ENCODE measurements at regions not wholly inside any gene's neighbourhood (a gene's known extent, or its start where the extent isn't known, plus 50 kb on each side); places are given as distances from the start of the nearest gene placed in this dataset.

DNA sequence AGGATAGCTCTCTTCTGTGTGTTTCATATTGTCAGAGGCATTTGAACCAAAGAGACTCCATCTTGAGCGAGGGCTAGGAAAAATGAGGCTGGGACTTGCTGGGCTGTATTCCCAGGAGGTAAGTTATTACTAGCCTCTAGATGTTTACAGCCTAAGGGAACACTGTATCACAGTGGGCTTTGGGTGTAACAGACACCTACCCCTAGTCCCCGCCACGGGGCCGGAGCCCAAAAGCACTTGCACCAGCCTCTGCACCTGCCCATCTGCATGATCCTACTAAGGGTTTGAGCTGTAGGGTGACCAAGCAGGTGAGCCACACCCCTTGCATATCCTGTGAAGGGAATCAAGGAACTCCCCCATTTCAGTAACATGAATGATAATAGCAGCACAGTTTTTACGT is 1972.2 kb downstream of the OLFM4 start:
- H2BK20ac ChIP-seq (ENCODE audit: low read length): no peak overlapping the region
- H3K4me1 ChIP-seq (replicated peaks in 1 of 4; ENCODE audit: control insufficient read depth in 3 of 4, insufficient read depth in 4 of 4, low read length in 3 of 4): peaks cover 0 to 21% (median 16%) of the 10 kb centered on the region in 4 experiments; a peak in 6 of 7 replicates
- H3K79me1 ChIP-seq (ENCODE audit: low read depth, low read length): no peaks in the 10 kb centered on the region
- H2BK12ac ChIP-seq (ENCODE audit: low read depth, low read length): no peak overlapping the region; the same call in 1 of the 2 replicates
- peaks cover 16% of the 10 kb centered on the region in 2 experiments for H3K9me3 ChIP-seq (ENCODE audit: insufficient read depth in 2 of 2, low read depth in 1 of 2, low read length in 1 of 2)
- no peak overlapping the region for H4K8ac ChIP-seq (ENCODE audit: extremely low read depth, insufficient read depth, low read length)
- peak overlapping the region; percentile 92 for H4K5ac ChIP-seq (ENCODE audit: insufficient read length, low read depth, low read length)
- H3K56ac ChIP-seq (replicated peaks; ENCODE audit: insufficient read length, low read depth, low read length): peak overlapping the region; percentile 40
- peak overlapping the region; percentile 15 to 34; a peak in 3 of 4 replicates for H3K4me2 ChIP-seq (ENCODE audit: insufficient read depth in 1 of 2, low read depth in 2 of 2, low read length in 2 of 2)
- FAIRE-seq (peak; percentile 66), DNase-seq (ENCODE audit: low read depth in 1 of 2, low spot score in 2 of 2) (peak in 1 of 2 experiments; percentile 67)
- no peak overlapping the region for H2AK5ac ChIP-seq (ENCODE audit: low read depth, low read length)
- ChIA-PET CTCF (ENCODE audit: partially characterized antibody) (interaction anchor here (0.6 to 1.9 kb wide), 4 partner anchors 12 to 244 kb away, joined by 3 to 5 read pairs (median 4); no protein-coding TSS in a partner anchor), POLR2A (ENCODE audit: partially characterized antibody) (interaction anchor here (1.1 kb wide), 1 partner anchor 8 kb away, joined by 3 read pairs; no protein-coding TSS in a partner anchor)
- H3K4me3 ChIP-seq (ENCODE audit: extremely low read depth in 1 of 4, insufficient read depth in 2 of 4, low read depth in 3 of 4, low read length in 4 of 4): no peak overlapping the region; a peak in 1 of 8 replicates
- peak overlapping the region; percentile 93; the same call in 1 of the 2 replicates for H2BK5ac ChIP-seq (ENCODE audit: low read depth, low read length)
- H2AFZ ChIP-seq (ENCODE audit: low read length): no peak overlapping the region
- no peak overlapping the region for H3K9ac ChIP-seq (replicated peaks in 1 of 4; ENCODE audit: extremely low read depth in 1 of 4, low read depth in 3 of 4, low read length in 3 of 4)
- peak overlapping the region; percentile 99 for H2BK120ac ChIP-seq (replicated peaks; ENCODE audit: low read depth, low read length)
- no peaks in the 10 kb centered on the region for H3K79me2 ChIP-seq (ENCODE audit: control insufficient read depth in 1 of 2, insufficient read depth in 2 of 2, low read length in 2 of 2)
- H4K91ac ChIP-seq (replicated peaks; ENCODE audit: insufficient read length, low read length): peak overlapping the region; percentile 61
- H3K18ac ChIP-seq (ENCODE audit: extremely low read depth, low read length): peak overlapping the region; percentile 79
- H2BK15ac ChIP-seq (ENCODE audit: low read length): no peak overlapping the region
- peak overlapping the region; percentile 97 for H3K4ac ChIP-seq (replicated peaks; ENCODE audit: insufficient read length, low read depth, low read length)
- WGBS, 2 experiments (ENCODE audit: extremely low coverage in 1 of 2, insufficient coverage in 1 of 2, insufficient read length in 1 of 2, insufficient replicate concordance in 2 of 2, low coverage in 1 of 2, low lambda C conversion rate in 2 of 2, missing lambda C conversion rate in 1 of 2): 20% methylated on average over 5 of the region's 5 CpGs; no CpG with 5 or more reads in 1 of the 2 experiments
- H3K27ac ChIP-seq (ENCODE audit: low read depth, low read length): peak overlapping the region; percentile 44; the same call in 1 of the 2 replicates
- H3K23me2 ChIP-seq (ENCODE audit: low read depth, low read length): no peaks in the 10 kb centered on the region
- no peak overlapping the region for H3K14ac ChIP-seq (ENCODE audit: insufficient read length)
- H4K20me1 ChIP-seq (replicated peaks in 1 of 2; ENCODE audit: control insufficient read depth in 1 of 2, insufficient read depth in 2 of 2, low read length in 2 of 2): no peaks in the 10 kb centered on the region
- H3K36me3 ChIP-seq (ENCODE audit: control insufficient read depth in 2 of 4, insufficient read depth in 4 of 4, low read length in 3 of 4): peaks cover 0 to 17% (median 7%) of the 10 kb centered on the region in 4 experiments; a peak in 3 of 8 replicates
- no peaks in the 10 kb centered on the region for H3K27me3 ChIP-seq (replicated peaks in 1 of 4; ENCODE audit: control insufficient read depth in 3 of 4, extremely low read depth in 1 of 4, insufficient read depth in 3 of 4, low read length in 3 of 4)
- no peak overlapping the region for H3K23ac ChIP-seq (ENCODE audit: insufficient read length)
- TF ChIP-seq CHD2 (IDR thresholded peaks at IDR 0.05; ENCODE audit: low read length) (no peak), TAF1 (IDR thresholded peaks at IDR 0.05; ENCODE audit: low read depth, low read length) (0 out of 2 replicates have a peak, but pooled peaks have one; percentile 44), JUN (IDR thresholded peaks at IDR 0.05; ENCODE audit: low read depth, low read length) (no peak), SAP30 (IDR thresholded peaks at IDR 0.05; ENCODE audit: insufficient read depth, insufficient replicate concordance, low read length) (no peak), EP300 (IDR thresholded peaks at IDR 0.05; ENCODE audit: borderline replicate concordance in 1 of 2, low read depth in 2 of 2, low read length in 2 of 2) (peak in 1 of 2 experiments; percentile 8; a peak in 1 of 3 replicates), RFX5 (IDR thresholded peaks at IDR 0.05; ENCODE audit: borderline replicate concordance, low read depth, low read length) (no peak), CBX8 (IDR thresholded peaks at IDR 0.05; ENCODE audit: borderline replicate concordance, low read depth, low read length) (no peak), HDAC6 (IDR thresholded peaks at IDR 0.05; ENCODE audit: low read depth, low read length) (no peak), JUND (IDR thresholded peaks at IDR 0.05; ENCODE audit: low read length) (no peak), SRF (IDR thresholded peaks at IDR 0.05; ENCODE audit: low read depth, low read length) (no peak), MAFK (IDR thresholded peaks at IDR 0.05; ENCODE audit: low read depth, low read length) (no peak)
- TF ChIP-seq, protein P1, sequence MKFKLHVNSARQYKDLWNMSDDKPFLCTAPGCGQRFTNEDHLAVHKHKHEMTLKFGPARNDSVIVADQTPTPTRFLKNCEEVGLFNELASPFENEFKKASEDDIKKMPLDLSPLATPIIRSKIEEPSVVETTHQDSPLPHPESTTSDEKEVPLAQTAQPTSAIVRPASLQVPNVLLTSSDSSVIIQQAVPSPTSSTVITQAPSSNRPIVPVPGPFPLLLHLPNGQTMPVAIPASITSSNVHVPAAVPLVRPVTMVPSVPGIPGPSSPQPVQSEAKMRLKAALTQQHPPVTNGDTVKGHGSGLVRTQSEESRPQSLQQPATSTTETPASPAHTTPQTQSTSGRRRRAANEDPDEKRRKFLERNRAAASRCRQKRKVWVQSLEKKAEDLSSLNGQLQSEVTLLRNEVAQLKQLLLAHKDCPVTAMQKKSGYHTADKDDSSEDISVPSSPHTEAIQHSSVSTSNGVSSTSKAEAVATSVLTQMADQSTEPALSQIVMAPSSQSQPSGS (IDR thresholded peaks at IDR 0.05; ENCODE audit: low read length): no peak

All from H1 (cell line).